SJSA1 (cell line): ENCODE measurements at regions not wholly inside any gene's neighbourhood (a gene's known extent, or its start where the extent isn't known, plus 50 kb on each side); places are given as distances from the start of the nearest gene placed in this dataset.
A peak's percentile ranks its signal among the peaks of the same experiment; 100 is the strongest.

Experiments
- DNase-seq, 2 experiments: peaks; one replicate each; pipeline ENCODE4 v3.0.0-alpha.2; 2015 to 2020; ENCODE audit warnings: low spot score in 2 of 2, low read depth in 1 of 2
- H3K27ac ChIP-seq: fragments of 250-450 bp; sonication (Bioruptor Pico); 2 replicates; pipeline ENCODE4 v1.5.1; 2020; ENCODE audit warnings: mild to moderate bottlenecking, moderate library complexity
- H3K27me3 ChIP-seq: fragments of 250-450 bp; sonication (Bioruptor Pico); replicated peaks from 2 replicates; pipeline ENCODE4 v1.5.1; 2020; ENCODE audit warnings: mild to moderate bottlenecking, moderate library complexity
- H3K36me3 ChIP-seq: fragments of 250-450 bp; sonication (Bioruptor Pico); 2 replicates; pipeline ENCODE4 v1.5.1; 2020; ENCODE audit warnings: mild to moderate bottlenecking
- H3K4me1 ChIP-seq: fragments of 250-450 bp; sonication (Bioruptor Pico); replicated peaks from 2 replicates; pipeline ENCODE4 v1.6.1; 2021; ENCODE audit warnings: mild to moderate bottlenecking
- H3K4me3 ChIP-seq: fragments of 250-450 bp; sonication (Bioruptor Pico); 2 replicates; pipeline ENCODE4 v1.5.1; 2020; ENCODE audit warnings: mild to moderate bottlenecking
- H3K9me3 ChIP-seq: fragments of 250-450 bp; sonication (Bioruptor Pico); replicated peaks from 2 replicates; pipeline ENCODE4 v1.5.1; 2020; ENCODE audit warnings: mild to moderate bottlenecking

DNA sequence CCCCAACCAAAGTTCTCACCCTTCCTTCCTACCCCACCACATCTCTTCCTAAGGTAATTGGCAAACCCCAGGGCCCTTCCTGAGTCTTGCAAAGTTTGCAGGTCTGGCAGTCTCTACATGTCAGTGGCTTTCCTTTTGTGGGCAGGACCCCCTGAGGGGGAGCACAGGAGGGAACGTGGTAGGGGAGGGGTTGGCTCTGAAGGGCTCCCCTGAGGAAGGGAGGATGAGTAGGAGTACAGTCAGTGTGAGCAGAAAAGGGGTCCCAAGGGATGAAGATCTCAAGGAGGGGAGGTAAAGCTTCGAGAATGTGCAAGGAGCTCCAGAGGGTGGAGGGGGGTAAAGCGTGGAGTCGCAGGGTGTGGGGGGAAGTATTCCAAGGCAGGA, 206.9 kb downstream of the RAB11FIP4 start:
- no peaks in the 10 kb centered on the region for H3K27me3 ChIP-seq
- no peaks in the 10 kb centered on the region for H3K9me3 ChIP-seq
- no peak for DNase-seq
- peaks cover 50% of the 10 kb centered on the region for H3K4me1 ChIP-seq
- no peak overlapping the region for H3K27ac ChIP-seq
- H3K36me3 ChIP-seq = no peaks in the 10 kb centered on the region
- H3K4me3 ChIP-seq = no peak overlapping the region

DNA sequence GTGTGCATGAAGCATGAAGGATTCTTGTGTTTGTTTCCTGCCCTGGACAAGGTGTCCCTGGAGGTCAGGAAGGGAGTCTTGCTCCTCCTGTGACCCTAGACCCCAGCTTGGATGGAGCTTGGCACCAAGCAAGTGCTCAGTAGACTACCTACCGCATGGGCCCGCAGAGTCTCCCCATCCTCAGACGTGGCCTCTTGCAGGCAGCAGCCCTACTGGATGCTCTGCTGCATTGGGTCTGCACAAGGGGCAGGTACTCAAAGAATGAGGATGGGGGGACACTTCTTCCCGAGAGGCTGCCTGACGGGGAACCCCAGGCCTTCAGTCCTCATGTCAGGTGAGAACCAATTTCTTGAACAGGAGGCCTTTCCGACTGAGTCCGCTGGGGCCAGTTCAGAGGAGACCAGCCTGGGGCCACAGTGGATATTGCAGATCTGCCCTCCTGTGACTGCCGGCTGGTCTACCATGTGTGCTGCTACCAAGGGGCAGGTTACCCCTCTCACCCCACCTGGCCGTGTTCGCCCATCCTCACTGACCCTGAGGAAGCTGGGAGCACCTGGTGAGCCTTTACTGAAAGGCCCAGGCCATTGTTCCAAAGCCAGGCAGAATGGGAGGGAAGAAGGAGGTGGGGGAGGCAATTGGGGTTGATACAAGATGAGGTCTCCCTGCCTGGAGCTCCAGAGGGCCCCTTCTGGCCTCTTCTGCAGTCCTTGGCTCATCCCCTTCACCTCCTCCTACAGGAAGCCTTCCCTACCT, 206.3 kb downstream of the RAB11FIP4 start:
- Histone ChIP-seq H3K36me3 (no peaks in the 10 kb centered on the region), H3K27me3 (no peaks in the 10 kb centered on the region), H3K4me1 (peaks cover 51% of the 10 kb centered on the region), H3K27ac (no peak overlapping the region), H3K4me3 (no peak overlapping the region), H3K9me3 (no peaks in the 10 kb centered on the region)
- DNase-seq = no peak

- Histone ChIP-seq H3K9me3 (no peaks in the 10 kb centered on the region), H3K27ac (peak overlapping the region; percentile 79), H3K36me3 (no peaks in the 10 kb centered on the region), H3K4me3 (no peak overlapping the region), H3K4me1 (peaks cover 51% of the 10 kb centered on the region), H3K27me3 (no peaks in the 10 kb centered on the region)
- DNase-seq = peak; percentile 91 to 97
Observed at GRCh38 chr17:31596382-31597323, 205.2 kb downstream of the RAB11FIP4 start.

DNA sequence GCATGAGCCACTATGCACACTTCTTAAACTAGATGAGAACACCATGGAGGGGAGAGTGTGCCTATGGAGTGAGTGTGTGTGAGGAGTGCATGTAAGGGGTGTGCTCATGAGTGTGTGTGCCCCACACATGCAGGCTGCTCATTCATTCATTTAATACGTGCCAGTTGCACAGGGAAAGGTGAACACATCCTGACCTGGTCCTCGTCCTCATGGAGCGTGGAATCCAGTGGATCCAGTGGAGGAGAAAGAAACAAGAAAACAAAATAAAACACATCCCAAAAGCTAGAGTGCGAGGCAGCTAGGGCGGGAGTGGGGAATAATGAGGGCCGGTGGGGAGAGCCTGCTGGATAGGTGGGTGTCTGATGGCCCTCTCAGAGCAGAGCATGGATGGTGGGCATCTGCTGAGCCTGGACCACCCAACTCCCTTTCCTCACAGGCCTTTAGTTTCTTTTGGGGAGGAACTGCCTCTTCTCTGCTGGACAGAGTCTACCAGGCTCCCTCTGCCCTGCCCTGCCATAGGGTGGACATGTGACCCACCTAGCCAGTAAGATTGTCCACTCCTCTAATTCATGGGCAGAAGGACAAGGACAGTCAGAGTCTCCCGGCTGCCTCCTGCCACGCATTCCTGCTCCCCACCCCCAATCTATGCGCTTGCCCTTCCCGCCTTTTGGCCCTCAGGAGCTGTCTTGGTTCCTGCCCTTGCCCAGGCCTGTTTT, 204.3 kb downstream of the RAB11FIP4 start:
- no peak for DNase-seq
- Histone ChIP-seq H3K27me3 (no peaks in the 10 kb centered on the region), H3K4me1 (peaks cover 51% of the 10 kb centered on the region), H3K9me3 (no peaks in the 10 kb centered on the region), H3K4me3 (no peak overlapping the region), H3K36me3 (no peaks in the 10 kb centered on the region), H3K27ac (peak overlapping the region; percentile 79)

DNA sequence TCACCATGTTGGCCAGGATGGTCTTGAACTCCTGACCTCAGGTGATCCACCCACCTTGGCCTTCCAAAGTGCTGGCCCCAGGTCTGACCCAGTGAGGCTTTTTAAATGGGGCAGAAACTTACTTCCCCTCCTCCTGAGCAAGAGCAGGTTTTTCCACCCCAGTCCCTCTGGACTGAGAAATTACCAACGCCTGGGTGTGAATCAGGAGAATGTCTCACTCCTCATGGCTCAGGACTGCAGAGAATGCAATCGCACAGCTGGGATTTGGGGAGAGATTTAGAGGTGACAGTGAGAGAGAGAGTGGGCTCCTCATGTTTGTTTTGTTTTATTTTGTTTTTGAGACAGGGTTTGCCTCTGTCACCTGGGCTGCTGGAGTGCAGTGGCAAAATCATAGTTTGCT, 203.6 kb downstream of the RAB11FIP4 start:
- Histone ChIP-seq H3K27ac (peak overlapping the region; percentile 79; the same call in 1 of the 2 replicates), H3K9me3 (no peaks in the 10 kb centered on the region), H3K27me3 (no peaks in the 10 kb centered on the region), H3K4me3 (no peak overlapping the region), H3K4me1 (peaks cover 51% of the 10 kb centered on the region), H3K36me3 (no peaks in the 10 kb centered on the region)
- DNase-seq = no peak

- peaks cover 51% of the 10 kb centered on the region for H3K4me1 ChIP-seq
- no peak for DNase-seq
- no peaks in the 10 kb centered on the region for H3K9me3 ChIP-seq
Observed at GRCh38 chr17:31594416-31594815, 202.9 kb downstream of the RAB11FIP4 start.

DNA sequence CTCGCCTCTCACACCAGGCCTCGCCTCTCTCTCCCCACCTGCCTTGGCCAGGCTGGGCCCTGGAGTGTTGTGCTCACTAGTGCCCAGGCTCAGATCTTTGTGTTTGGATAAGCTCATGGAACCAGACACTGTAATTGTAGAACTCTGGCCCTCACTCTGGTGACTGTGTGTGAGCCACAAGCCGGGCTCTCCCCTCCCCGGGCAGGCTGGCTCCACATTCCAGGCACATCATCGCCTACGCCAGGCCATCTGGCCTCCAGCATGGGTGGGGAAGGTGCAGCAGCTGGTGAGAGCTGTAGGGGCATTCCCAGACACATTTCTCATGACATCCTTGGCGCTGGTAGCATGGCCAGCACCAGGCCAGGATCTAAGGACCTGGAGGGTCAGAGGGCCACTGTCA, 202.3 kb downstream of the RAB11FIP4 start:
- Histone ChIP-seq H3K27ac (no peak overlapping the region), H3K36me3 (no peaks in the 10 kb centered on the region), H3K9me3 (no peaks in the 10 kb centered on the region), H3K4me3 (no peak overlapping the region), H3K4me1 (peaks cover 44% of the 10 kb centered on the region), H3K27me3 (no peaks in the 10 kb centered on the region)
- DNase-seq = peak in 1 of 2 experiments; percentile 59

More at GRCh38 chr17:31594416-31594815, 202.9 kb downstream of the RAB11FIP4 start:
- H3K27me3 ChIP-seq = no peaks in the 10 kb centered on the region
- no peak overlapping the region for H3K4me3 ChIP-seq
- H3K27ac ChIP-seq = no peak overlapping the region
- H3K36me3 ChIP-seq = no peaks in the 10 kb centered on the region

DNA sequence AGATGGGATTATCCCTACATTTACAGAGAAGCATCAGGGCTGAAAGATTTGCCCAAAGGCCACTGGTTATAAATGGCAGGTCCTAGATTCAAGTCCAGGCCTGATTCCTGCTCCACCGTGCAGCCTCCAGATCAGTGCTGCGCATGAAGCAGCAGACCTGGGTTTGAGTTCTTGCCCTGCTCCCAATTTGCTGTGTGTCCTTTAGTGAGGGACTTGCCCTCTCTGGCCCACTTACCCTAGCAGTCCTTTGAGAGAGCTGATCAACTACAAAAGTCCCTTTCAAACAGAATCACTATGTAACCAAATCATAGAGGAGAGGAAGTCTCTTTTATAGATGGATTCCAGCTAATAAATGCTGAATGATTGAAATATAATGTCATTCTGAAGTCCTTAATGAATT, 200.4 kb downstream of the RAB11FIP4 start:
- Histone ChIP-seq H3K9me3 (no peaks in the 10 kb centered on the region), H3K36me3 (no peaks in the 10 kb centered on the region), H3K27me3 (no peaks in the 10 kb centered on the region), H3K4me1 (peaks cover 36% of the 10 kb centered on the region), H3K27ac (no peak overlapping the region), H3K4me3 (no peak overlapping the region)
- no peak for DNase-seq

- no peaks in the 10 kb centered on the region for H3K36me3 ChIP-seq
- no peak for DNase-seq
- H3K9me3 ChIP-seq = no peaks in the 10 kb centered on the region
- H3K27me3 ChIP-seq = no peaks in the 10 kb centered on the region
- peaks cover 5% of the 10 kb centered on the region for H3K4me1 ChIP-seq
- no peak overlapping the region for H3K27ac ChIP-seq
- no peak overlapping the region for H3K4me3 ChIP-seq
Observed at GRCh38 chr17:31588512-31588911, 197.0 kb downstream of the RAB11FIP4 start.

DNA sequence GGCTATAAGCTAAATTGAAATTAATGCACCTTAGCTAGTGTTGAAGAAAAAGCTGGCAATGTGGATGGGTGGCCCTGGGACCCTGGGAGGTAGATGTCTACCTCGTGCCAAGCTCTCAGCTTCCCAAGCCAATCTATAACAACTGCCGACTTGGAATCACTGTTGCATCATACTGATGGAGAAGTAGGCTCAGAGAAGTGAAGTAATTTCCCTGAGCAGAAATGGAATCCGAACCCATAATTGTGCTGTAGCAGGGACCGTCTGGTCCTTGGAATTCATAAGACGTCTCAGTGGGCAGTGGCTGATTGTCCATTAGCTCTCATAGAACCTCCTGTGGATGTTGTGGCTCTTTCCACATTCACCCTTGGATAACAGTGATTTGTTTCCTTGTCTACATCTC, 196.6 kb downstream of the RAB11FIP4 start:
- no peak overlapping the region for H3K4me3 ChIP-seq
- H3K27ac ChIP-seq = no peak overlapping the region
- DNase-seq = no peak
- 0 out of 2 replicates have a peak, but pooled peaks cover 3% of the 10 kb centered on the region for H3K4me1 ChIP-seq
- no peaks in the 10 kb centered on the region for H3K27me3 ChIP-seq
- H3K36me3 ChIP-seq = no peaks in the 10 kb centered on the region
- no peaks in the 10 kb centered on the region for H3K9me3 ChIP-seq
